ENCODE measurements at regions not wholly inside any gene's neighbourhood (a gene's known extent, or its start where the extent isn't known, plus 50 kb on each side); places are given as distances from the start of the nearest gene placed in this dataset.

GRCh38 chr9:118473521-118473920 lies 769.3 kb downstream of the TLR4 start:
- TF ChIP-seq SUZ12 (IDR thresholded peaks at IDR 0.05; ENCODE audit: extremely low read depth, insufficient read depth, insufficient read length) = no peak
- no peak for TF ChIP-seq YY1 (IDR thresholded peaks at IDR 0.05; ENCODE audit: insufficient read depth, insufficient read length)
